ENCODE measurements at regions not wholly inside any gene's neighbourhood (a gene's known extent, or its start where the extent isn't known, plus 50 kb on each side); places are given as distances from the start of the nearest gene placed in this dataset.

DNA sequence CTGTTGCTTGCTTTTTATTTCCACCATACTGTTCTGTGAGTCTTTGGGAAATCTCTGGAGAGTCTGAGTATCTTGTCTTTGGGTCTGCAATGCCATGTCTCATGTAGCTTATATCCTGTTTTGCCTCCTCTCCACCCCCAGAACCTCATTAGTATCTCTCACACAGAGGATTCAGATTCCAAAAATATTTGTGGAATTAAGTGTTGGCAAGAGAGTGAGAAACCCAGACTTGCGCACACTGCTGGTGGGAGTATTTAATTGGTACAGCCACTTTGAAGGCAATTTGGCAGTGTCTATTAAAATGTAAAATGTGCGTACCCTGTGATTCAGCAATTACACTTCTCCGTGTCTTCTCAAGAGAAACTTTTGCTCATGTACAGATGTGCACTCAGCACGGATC is 68.6 kb downstream of the ZNF621 start:
- DNase-seq = no peak

DNA sequence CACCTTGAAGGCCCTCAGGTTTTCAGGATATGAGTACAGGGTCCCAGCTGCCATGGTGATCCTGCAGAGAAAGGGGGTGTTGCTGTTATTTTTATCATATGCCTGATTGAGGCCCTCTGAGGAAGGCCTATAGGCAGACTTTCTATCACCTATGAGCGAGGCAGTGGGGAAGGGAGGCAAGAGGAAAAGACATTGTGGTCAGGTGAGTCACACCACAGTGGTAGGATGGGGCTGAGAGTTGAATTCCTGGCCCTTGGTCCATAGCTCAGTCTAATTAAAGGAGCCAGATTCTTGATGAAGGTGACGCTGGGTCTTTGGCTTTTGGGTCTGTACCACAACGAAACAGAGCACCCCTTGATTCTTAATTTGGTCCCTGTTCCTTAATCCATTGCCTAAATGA is 72.7 kb downstream of the ZNF621 start:
- no peak for DNase-seq

DNA sequence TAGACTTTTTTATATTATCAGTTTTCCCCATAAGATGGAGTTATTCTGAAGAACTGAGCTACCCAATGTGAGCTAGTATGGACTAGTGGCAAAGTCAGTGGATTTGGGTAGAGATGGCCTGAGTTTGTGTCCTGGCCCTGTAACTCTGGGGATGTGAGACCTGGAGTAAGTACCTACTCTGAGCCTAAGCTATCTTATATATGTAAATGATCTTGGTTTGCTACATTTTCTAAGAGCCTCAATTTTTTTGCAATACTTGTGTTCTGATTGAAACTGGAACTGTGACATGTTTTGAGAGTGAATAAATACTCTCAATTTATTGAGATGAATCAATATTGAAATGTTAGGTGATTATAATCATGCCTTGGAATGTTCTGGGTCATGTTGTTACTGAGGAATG is 73.6 kb downstream of the ZNF621 start:
- DNase-seq = no peak

DNA sequence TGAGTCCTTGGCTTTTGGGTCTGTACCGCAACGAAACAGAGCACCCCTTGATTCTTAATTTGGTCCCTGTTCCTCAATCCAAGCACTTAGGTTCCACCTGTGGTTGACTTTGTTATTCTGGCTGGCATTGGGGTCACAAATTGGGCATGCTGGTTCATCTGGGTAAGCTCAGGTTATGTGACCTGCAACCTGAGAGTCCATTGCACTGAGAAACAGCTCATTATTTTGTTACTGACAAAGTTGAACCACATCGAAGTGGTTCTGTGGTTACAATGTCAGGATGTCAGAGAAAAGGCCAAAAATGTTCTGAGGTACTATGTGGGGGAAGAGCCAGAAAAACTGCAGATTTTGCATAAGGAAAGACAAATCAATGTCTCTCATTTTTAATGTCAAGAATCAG is 74.2 kb downstream of the ZNF621 start:
- DNase-seq = no peak

DNA sequence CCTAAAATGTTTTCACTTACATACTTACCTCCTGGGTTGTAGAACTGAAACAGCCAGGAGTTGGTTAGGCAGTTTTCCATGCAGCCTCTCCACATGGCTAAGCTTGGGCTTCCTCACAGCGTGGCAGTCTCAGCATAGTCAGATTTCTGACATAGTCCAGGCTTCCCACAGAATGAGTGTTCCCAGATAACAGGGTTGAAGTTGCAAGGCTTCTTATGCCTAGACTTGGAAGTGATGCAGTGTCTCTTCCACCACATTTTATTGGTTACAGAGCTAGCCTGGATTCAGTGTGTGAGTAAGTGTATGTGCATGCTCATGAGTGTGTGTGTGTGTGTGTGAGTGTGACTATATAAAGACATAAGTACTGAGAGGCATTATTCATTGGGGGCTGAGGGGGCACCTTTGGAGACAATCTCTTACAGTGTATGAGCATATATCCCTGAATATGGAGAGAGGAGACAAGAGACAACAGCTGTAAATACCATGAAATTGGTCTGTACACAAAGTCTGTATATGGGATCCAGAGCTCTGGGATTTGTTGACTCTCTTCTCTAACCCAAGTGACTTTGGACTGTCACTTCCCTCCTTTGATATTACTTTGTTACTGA is 78.1 kb downstream of the ZNF621 start:
- no peak for DNase-seq

DNA sequence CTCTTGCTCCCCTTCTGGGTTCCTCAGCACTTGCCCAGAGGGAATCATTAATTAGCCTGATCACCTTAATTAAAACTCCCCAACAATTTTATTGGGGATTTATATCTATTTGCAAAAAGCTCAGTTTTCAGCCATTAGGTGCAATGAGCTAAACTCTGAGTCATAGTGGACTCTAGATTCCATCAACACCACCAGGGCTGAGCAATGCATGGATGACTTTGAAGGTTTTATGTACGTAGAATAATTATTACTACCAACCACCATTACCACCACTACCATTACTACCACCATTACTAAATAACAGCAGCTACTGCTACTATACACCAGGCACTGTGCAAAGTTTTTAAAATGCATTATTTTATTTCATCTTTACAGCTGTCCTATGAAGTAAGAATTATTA is 81.2 kb downstream of the ZNF621 start:
- no peak for DNase-seq

DNA sequence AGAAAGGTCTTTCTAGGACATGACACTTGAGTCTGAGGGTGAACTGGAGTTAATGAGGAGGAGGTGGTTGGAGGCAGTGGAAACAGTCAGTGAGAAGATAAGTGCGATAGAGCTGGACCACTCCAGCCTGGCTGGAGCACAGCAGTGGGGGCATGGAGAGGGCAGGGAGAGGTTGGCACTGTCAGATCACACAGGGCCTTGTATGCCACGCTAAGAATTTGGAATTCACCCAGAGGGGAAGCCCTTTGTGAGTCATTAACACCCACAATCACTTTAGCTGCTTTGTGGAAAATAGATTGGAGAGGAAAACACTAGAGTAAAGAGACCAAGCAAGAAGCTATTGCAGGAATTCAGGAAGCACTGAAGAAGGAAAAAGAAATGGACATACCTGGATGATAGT is 83.3 kb downstream of the ZNF621 start:
- no peak for DNase-seq

DNA sequence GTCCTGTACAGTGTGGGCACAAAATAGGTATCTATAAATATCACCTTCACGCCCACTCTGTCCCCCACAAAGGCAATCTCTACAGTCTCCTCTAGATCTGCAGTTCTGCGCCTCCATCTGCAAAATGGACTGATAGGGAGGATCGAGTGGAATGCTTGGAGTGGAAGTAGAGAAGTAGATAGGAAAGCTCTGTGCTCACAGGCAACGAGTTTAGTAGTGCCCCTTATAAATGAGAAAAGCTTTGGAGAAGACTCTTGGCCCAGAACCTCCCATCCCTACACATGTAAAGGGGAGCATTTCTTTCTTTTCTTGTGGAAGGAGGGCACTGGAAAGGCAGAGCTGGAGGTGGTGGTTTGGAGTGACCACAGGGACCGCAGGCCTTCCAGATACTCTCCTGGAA is 88.5 kb downstream of the ZNF621 start:
- no peak for DNase-seq

DNA sequence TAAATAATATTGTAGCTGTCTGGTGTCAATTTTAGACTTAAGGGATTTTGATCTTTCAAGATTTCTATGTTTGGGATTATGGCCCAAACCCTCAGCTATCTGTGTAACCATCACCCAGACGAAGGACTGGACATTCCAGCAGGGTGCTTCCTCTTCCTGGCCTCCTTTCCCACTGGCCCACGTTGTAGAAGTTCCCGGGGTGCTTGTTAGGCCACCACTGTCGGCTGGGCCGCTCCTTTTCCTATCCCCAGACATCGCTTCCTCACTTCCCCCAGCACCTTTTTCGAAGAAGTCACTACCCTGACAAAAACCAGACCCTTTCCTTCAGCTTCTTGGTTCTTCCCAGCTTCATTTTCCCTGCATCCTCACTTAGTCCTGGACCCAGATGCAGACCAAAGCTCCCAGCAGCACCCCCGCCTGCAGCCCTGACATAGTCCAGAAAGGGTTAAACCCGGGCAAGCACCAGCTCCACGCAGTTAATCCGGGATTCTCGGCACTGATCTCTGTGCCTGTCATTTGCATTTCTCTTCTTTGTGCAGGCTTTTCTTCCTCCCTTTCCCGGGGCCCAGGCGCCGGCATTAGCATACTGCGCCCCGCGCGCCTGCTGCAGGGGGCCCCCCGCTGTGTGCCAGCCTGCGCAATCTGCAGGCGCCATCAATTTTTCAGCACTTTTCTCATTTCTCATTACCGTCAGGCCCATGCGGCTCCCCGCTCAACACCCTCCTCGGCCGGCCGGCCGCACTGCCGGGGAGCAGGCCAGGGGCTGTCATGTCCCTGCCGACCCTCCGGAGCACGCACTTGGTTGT is 90.6 kb downstream of the ZNF621 start:
- no peak for DNase-seq

DNA sequence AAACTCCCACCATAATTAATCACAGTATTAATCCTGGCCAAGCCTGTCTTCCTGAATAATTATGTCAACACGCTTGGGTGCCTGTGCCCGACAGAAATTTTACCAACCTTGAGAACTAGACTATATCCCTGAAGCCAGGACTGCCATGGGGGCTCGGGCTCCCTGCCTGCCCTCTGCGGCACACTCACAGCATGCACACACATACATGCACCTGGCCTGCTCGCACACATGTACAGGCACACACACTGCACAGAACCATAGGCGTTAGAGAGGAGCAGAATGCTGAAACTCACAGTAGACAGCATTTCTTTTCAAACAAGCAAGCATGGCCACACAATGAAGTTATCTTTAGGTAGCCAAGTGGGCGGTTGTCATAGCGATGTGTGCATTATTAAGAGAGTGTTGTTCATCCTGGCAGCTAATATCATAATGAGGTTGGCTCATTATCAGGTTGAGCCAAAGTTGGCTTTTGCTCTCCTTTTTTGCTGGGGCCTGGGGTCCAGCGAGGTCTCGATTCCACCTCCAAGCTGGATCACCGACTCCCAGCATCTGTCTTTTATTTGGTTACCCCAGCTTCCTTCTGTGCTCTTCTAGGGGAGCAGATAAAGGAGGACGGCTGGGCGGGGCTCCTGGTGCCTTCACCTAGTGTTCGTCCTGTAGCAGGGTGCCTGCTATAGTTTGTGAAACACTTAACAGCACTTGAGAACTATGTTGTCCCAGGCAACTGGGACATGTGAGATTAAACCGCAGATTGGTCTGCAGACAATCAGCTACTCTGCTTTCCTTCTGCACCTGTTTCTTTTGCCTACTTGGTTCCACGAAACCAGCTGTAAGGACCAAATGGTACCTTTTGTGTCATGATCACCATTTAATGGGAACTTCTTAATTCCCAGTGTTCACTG is 91.4 kb downstream of the ZNF621 start:
- DNase-seq = no peak

DNA sequence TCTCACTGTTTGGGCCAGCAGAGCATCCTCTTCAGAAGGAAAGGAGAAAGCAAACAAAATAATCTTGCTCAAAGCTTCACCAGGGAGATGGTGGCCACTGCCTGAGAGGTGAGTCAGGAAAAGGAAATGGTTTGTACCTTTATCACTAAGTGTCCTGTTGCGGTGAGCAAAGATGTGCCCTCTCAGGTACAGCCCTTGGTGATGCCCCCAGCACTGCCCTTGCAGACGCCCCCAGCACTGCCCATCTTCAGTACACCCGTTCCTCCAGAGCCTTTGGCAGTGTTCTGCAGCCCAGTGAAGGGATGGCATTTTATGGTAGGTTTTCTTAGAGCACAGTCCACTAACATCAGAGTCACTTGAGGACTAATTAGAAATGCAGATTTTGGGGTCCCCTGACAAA is 92.3 kb downstream of the ZNF621 start:
- DNase-seq = no peak

DNA sequence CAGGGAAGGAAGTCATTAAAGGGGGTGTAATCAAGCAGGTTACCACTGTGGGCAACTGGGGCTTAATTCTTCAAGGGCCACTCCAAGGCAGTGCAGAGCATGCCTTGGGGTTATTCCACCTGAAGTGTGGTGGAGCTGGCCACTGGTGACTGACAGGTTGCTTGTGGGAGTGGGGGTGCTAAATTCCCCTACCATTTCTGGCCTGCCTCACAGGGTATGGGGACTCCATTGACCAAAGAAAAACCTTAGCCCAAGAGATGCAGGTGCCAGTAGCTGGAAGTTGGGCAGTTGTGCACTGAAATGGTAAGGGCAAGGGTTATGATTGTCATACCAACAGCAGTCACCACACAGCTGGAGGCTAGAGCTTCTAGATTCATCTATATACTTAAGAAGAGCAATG is 93.4 kb downstream of the ZNF621 start:
- DNase-seq = no peak

DNA sequence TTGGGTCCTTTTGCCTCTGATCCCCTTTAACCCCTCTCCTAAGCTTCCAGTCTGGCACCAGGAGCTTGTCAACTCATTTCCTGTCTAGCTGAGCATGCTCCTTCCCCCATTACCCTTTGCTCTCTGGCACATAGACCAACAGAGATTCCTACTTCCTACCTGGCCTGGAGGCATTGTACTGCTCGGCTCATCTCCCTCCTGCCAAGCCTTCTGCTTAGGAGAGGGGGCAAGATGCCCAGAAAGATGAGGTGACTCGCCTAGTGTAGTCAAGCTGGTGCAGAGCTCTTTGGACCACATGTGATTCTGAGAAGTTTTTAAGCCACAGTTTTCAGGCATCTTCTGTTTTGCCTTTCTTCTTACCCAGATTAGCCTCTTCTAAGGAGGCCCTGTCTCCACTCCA is 95.4 kb downstream of the ZNF621 start:
- DNase-seq = no peak

DNA sequence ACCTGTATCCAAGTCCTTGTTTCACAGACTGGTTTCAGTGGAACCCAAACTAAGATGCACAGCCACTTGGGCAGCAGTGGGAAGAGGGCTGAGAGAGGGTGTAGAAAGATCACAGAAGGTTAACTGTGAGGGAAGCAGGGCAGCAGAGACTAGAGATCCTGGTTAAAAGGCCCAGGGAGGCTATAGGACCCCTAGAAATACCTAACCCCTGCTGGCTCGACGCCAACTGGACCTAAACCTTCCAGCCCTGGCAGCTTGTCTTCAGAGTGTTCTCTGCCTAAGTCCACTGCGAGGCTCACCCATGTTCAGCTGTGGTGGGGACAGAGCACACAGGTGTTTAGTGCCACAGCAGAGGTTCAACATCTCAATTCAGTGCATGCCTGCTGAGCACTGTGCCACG is 96.5 kb downstream of the ZNF621 start:
- no peak for DNase-seq

DNA sequence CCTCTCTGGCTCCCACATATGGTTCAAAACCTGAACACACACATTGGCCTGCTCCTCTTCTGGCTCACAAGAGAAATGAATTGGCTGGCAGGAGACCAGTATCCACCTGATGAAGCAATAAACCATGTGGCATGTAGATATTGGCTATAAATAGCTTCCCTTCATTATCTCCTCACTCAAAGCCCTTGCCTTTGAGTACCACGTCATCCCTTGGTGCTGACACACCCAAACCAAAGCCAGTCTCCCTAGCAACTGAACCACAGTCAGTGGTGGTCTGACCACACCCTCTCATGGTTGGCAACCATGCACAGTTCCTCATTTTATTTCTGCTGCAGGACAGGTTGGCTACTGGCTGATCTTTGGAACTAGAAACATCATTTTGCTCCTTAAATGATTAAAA is 98.8 kb downstream of the ZNF621 start:
- peak; percentile 89 for DNase-seq

DNA sequence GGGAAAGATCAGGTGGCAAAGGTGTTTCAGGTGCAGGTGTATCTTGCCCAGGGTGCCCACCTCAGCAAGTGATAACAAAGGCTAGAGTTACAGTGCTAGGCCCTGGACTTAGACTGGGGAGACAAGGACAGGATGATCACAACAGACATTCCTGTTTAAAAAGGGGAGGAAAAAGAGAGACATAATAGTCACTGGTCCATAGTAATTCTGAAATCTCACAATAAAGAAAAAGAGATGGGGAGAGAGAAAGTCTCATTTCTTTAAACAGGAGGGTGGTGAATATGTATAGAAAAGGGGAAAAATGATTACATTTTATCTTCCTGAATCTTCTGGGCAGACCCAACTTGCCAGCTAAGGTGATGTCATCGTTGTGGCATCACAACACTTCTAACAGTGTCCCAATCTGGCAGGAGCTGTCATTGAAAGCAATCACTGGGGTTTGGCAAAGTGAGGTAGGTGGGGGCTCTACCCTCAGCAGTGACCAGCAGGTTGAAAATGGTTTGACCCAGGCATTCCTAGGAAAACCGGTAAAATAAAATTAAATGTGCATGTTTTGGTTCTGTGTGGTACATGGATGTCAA is 99.5 kb downstream of the ZNF621 start:
- peak; percentile 39 for DNase-seq

DNA sequence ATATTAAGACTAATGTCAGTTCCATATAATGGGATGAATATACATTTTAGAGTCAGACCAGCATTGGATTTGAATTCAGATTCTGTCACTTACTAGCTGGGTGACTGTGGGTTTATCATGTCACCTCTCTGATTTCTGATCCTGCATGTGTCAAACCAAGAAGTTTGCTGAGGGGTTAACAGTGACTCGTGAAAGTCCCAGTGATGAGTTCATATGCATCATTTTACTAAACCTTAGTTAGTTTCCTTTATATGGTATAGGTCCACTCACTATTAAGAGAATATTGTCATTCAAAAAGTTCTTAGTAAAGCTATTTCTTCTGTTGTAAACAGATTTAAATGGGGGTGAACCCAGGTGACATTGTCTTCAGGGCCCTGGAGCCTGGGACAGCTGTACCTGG is 102.3 kb downstream of the ZNF621 start:
- no peak for DNase-seq

DNA sequence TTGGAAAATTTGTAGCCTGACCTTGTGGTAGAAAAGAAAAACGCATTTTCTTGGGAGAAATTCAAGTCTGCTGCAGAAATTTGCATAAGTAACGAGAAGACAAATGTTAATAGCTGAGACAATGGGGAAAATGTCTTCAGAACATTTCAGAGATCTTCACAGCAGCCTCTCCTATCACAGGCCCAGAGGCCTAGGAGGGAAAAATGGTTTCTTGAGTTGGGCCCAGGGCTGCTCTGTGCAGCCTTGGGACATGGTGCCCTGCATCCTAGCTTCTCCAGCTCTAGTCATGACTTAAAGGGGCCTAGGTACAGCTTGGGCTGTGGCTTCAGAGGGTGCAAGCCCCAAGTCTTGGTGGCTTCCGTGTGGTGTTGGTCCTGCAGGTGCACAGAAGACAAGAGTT is 104.2 kb downstream of the ZNF621 start:
- no peak for DNase-seq

DNA sequence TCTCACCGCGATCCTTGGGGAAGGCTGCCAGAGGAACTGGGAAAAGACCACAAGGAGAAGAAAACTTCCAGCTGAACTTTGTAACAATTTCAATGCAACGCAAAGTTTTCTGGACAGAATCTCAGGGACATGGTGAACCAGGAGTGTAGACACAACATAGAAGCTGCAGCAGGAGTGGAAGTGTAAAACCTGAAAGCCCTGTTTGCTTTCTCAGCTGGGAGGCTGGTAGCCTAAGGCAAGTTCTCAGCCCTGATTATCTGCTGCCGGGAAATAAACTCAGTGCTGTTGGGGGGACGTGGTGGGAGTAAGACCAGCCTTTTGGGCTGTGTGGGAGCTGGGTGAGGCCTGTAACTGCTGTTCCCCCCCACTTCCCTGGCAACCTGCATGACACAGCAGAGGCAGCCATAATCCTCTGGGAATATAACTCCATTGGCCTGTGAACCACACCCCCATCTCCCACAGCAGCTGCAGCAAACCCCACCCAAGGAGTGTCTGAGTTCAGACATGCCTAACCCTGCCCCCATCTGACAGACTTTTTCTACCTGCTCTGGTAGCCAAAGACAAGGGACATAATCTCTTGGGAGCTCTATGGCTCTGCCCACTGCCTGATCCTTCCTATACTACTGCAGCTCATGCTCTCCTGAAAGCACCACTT is 106.7 kb downstream of the ZNF621 start:
- no peak for DNase-seq

DNA sequence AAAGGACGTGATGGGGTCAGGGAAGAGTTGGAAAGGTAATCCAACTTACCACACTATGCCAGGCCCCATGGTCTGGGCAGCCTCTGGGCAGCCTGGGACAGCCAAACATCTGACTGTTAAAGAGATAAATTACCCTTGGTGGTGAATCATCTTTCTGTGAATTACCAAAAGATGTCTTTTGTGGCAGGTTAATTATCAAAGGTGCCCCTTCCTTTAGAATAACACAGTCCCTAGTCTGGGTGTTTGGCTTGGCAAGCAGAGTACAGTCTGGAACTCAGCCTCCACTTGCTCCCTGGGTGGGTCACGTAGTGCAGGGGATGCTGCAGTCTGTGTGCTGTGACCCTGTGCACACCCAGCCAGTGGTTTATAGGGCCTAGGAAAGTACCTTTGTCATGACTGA is 113.1 kb downstream of the ZNF621 start:
- no peak for DNase-seq

DNA sequence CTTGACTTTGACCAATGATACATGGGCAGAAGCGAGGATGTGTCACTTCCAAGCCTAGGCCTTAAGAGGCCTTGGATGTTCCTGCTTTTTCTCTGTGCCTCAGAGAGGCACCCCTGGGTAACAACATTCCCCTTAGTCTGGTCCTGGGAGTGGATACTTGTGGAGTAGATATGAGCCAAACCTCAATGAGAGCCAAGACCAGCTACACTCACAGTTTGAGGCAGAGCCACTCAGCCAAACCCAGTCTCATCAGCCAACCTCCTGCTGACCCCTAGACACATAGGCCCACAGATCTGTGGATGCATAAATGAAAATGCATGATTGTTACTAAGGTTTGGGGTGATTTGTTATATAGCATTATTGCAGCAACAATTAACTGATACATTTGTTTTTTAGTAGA is 114.2 kb downstream of the ZNF621 start:
- no peak for DNase-seq

DNA sequence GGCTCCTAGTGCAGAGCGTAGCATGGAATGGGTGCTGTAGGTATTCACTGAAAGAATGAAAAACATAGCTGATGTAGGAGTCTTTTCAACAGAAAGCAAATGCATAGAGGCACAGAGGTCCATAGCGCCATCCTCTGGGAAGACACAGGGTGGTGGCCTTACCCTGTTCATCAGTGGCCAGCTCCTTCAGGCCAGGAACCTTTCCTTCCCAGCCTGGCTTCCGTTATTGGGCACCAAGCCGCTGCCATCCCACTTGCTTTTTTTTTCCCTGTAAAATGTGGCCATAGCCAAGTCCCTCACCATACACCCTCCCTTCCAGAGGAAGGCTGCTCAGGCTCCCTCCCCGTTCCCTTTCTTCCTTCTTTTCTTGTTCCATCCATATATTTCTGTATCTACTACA is 118.1 kb downstream of the ZNF621 start:
- DNase-seq = no peak

DNA sequence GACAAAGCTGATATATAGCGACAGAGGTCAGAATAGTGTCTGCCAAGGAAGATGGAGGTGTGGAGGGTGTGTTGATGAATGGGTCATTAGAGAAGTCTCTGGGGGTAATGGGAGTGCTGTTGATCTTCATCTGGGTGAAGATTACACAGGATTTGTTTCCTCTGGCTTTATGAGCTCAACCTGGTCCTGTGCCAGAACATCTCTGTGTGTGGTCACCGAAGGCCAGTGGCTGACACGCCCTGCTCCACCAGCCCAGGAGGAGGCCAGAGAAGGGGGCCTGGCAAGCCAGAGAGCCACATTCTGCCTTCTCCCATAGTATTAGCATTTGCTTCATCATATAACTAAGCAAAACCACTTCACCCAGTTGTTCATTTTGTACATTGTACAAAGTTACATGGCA is 121.1 kb downstream of the ZNF621 start:
- no peak for DNase-seq

Data from CD4-positive, alpha-beta T cell treated with Interferon gamma for 1 hour (primary cell).